Suprapubic skin (tissue), 4 donors: ENCODE measurements at regions not wholly inside any gene's neighbourhood (a gene's known extent, or its start where the extent isn't known, plus 50 kb on each side); places are given as distances from the start of the nearest gene placed in this dataset.

ENCODE experiments used
- DNase-seq, 2 donors: peaks; one replicate each; pipeline ENCODE4 v3.0.0-alpha.2; 2019; ENCODE audit warnings: low spot score in 2 of 2
- H3K27ac ChIP-seq: fragments of 200-600 bp; sonication (generic); one replicate; pipeline ENCODE4 v1.5.1; 2019
- H3K27me3 ChIP-seq: fragments of 200-600 bp; sonication (generic); one replicate; pipeline ENCODE4 v1.5.1; 2019
- H3K36me3 ChIP-seq: fragments of 200-600 bp; sonication (generic); one replicate; pipeline ENCODE4 v1.5.1; 2019
- H3K4me1 ChIP-seq: fragments of 200-600 bp; sonication (generic); one replicate; pipeline ENCODE4 v1.5.1; 2019
- H3K4me3 ChIP-seq: fragments of 200-600 bp; sonication (generic); one replicate; pipeline ENCODE4 v1.5.1; 2019; ENCODE audit warnings: mild to moderate bottlenecking
- H3K9me3 ChIP-seq: fragments of 200-600 bp; sonication (generic); one replicate; pipeline ENCODE4 v1.5.1; 2019
- CTCF ChIP-seq, 2 donors: fragments of 200-600 bp in 1 of 2; fragments of 450-650 bp in 1 of 2; sonication (generic) in 1 of 2; IDR thresholded peaks; one replicate each; pipeline ENCODE4 v1.5.1; 2016 to 2019; ENCODE audit warnings: antibody characterized with exemption in 2 of 2, mild to moderate bottlenecking in 1 of 2, moderate library complexity in 1 of 2
- EP300 ChIP-seq: sonication (generic); formaldehyde crosslinking; IDR thresholded peaks from one replicate; pipeline ENCODE4 v1.6.1; 2017; ENCODE audit warnings: antibody characterized with exemption
- POLR2A ChIP-seq, 2 donors: fragments of 450-650 bp; IDR thresholded peaks; one replicate each; pipeline ENCODE4 v1.6.1; 2017; ENCODE audit warnings: antibody characterized with exemption in 2 of 2, mild to moderate bottlenecking in 2 of 2, moderate library complexity in 2 of 2
- POLR2AphosphoS5 ChIP-seq, 3 donors: sonication (generic); formaldehyde crosslinking; IDR thresholded peaks; one replicate each; pipeline ENCODE4 v1.6.1; 2017; ENCODE audit warnings: antibody characterized with exemption in 3 of 3
- WGBS: methylation state at CpG from one replicate; pipeline ENCODE4 v1.1.5; 2018; 5-methylcytosine and 5-hydroxymethylcytosine counted together

GRCh38 chr5:17132444-17133083 is 84.9 kb upstream of the BASP1 start:
- no peak overlapping the region for H3K27ac ChIP-seq
- peaks cover 6% of the 10 kb centered on the region for H3K4me1 ChIP-seq
- peak; percentile 39 to 56 for TF ChIP-seq CTCF (IDR thresholded peaks at IDR 0.05)
- TF ChIP-seq POLR2A (IDR thresholded peaks at IDR 0.05): no peak
- DNase-seq: no peak
- H3K36me3 ChIP-seq: no peaks in the 10 kb centered on the region
- H3K4me3 ChIP-seq: no peak overlapping the region
- no peaks in the 10 kb centered on the region for H3K9me3 ChIP-seq
- H3K27me3 ChIP-seq: no peaks in the 10 kb centered on the region
- 52% methylated on average over 4 of the region's 4 CpGs for WGBS

GRCh38 chr5:17135050-17135449 is 82.4 kb upstream of the BASP1 start:
- H3K4me1 ChIP-seq: peaks cover 6% of the 10 kb centered on the region
- no peak overlapping the region for H3K4me3 ChIP-seq
- no peak for DNase-seq
- 92% methylated on average over 3 of the region's 3 CpGs for WGBS
- no peak overlapping the region for H3K27ac ChIP-seq
- H3K27me3 ChIP-seq: no peaks in the 10 kb centered on the region
- no peaks in the 10 kb centered on the region for H3K36me3 ChIP-seq
- TF ChIP-seq CTCF (IDR thresholded peaks at IDR 0.05): no peak
- TF ChIP-seq POLR2AphosphoS5 (IDR thresholded peaks at IDR 0.05): no peak
- no peak for TF ChIP-seq POLR2A (IDR thresholded peaks at IDR 0.05)
- TF ChIP-seq EP300: no peak
- H3K9me3 ChIP-seq: no peaks in the 10 kb centered on the region

GRCh38 chr5:17143335-17143734 is 74.1 kb upstream of the BASP1 start:
- no peak for TF ChIP-seq EP300
- no peak for TF ChIP-seq CTCF (IDR thresholded peaks at IDR 0.05)
- no peak for TF ChIP-seq POLR2AphosphoS5 (IDR thresholded peaks at IDR 0.05)
- TF ChIP-seq POLR2A (IDR thresholded peaks at IDR 0.05): no peak
- H3K36me3 ChIP-seq: no peaks in the 10 kb centered on the region

GRCh38 chr5:17146280-17146841 is 71.1 kb upstream of the BASP1 start:
- Histone ChIP-seq H3K4me1 (no peaks in the 10 kb centered on the region), H3K9me3 (no peaks in the 10 kb centered on the region), H3K4me3 (no peak overlapping the region), H3K27me3 (no peaks in the 10 kb centered on the region), H3K36me3 (no peaks in the 10 kb centered on the region), H3K27ac (no peak overlapping the region)
- WGBS: 91% methylated on average over 5 of the region's 5 CpGs
- TF ChIP-seq EP300 (no peak), POLR2A (IDR thresholded peaks at IDR 0.05) (no peak), CTCF (IDR thresholded peaks at IDR 0.05) (no peak), POLR2AphosphoS5 (IDR thresholded peaks at IDR 0.05) (no peak)
- DNase-seq: no peak

More at GRCh38 chr5:17143335-17143734, 74.1 kb upstream of the BASP1 start:
- Histone ChIP-seq H3K9me3 (no peaks in the 10 kb centered on the region), H3K27me3 (no peaks in the 10 kb centered on the region), H3K27ac (no peak overlapping the region), H3K4me3 (no peak overlapping the region), H3K4me1 (no peaks in the 10 kb centered on the region)
- DNase-seq: no peak
- 70% methylated on average over 7 of the region's 7 CpGs for WGBS

- Histone ChIP-seq H3K36me3 (no peaks in the 10 kb centered on the region), H3K27ac (no peak overlapping the region), H3K4me1 (no peaks in the 10 kb centered on the region), H3K4me3 (no peak overlapping the region), H3K27me3 (no peaks in the 10 kb centered on the region), H3K9me3 (no peaks in the 10 kb centered on the region)
- WGBS: 92% methylated on average over 9 of the region's 9 CpGs
- DNase-seq: no peak
- TF ChIP-seq CTCF (IDR thresholded peaks at IDR 0.05) (no peak), POLR2A (IDR thresholded peaks at IDR 0.05) (no peak), EP300 (no peak), POLR2AphosphoS5 (IDR thresholded peaks at IDR 0.05) (no peak)
Observed at GRCh38 chr5:17147170-17147569, 70.3 kb upstream of the BASP1 start.
